ELR (cell line): ENCODE measurements at regions not wholly inside any gene's neighbourhood (a gene's known extent, or its start where the extent isn't known, plus 50 kb on each side); places are given as distances from the start of the nearest gene placed in this dataset.
A peak's percentile ranks its signal among the peaks of the same experiment; 100 is the strongest.
"Not testable (repeated sequence)": the region's sequence is repeated elsewhere in the genome, so short reads cannot be mapped to it uniquely, and the experiment has no call there.

Experiments used
- DNase-seq: peaks from one replicate; pipeline ENCODE4 v3.0.0-alpha.2; 2015; ENCODE audit warnings: low read depth

- peak; percentile 39 for DNase-seq
Observed at GRCh38 chr4:126592088-126592487, 1040.7 kb upstream of the INTU start.

- no peak for DNase-seq
Observed at GRCh38 chr4:126593626-126594025, 1039.1 kb upstream of the INTU start.

GRCh38 chr4:126595643-126596042, 1037.1 kb upstream of the INTU start:
- no peak for DNase-seq

- DNase-seq, result peak; percentile 30
Observed at GRCh38 chr4:126599746-126600145, 1033.0 kb upstream of the INTU start.

GRCh38 chr4:126603210-126603609, 1029.5 kb upstream of the INTU start:
- DNase-seq, result no peak

- DNase-seq, result no peak
Observed at GRCh38 chr4:126603825-126604224, 1028.9 kb upstream of the INTU start.

- DNase-seq, result peak; percentile 61
Observed at GRCh38 chr4:126604268-126604867, 1028.4 kb upstream of the INTU start.

- DNase-seq, result no peak
Observed at GRCh38 chr4:126610933-126611332, 1021.8 kb upstream of the INTU start.

- DNase-seq, result peak; percentile 72
Observed at GRCh38 chr4:126611900-126612299, 1020.9 kb upstream of the INTU start.

GRCh38 chr4:126614356-126614855, 1018.4 kb upstream of the INTU start:
- no peak for DNase-seq

- DNase-seq, result no peak
Observed at GRCh38 chr4:126616795-126617194, 1016.0 kb upstream of the INTU start.

GRCh38 chr4:126627255-126627654, 1005.5 kb upstream of the INTU start:
- DNase-seq, result peak; percentile 48

GRCh38 chr4:126628933-126629332, 1003.8 kb upstream of the INTU start:
- no peak for DNase-seq

GRCh38 chr4:126630230-126630629, 1002.5 kb upstream of the INTU start:
- DNase-seq, result no peak

- no peak for DNase-seq
Observed at GRCh38 chr4:126633306-126633705, 999.5 kb upstream of the INTU start.

GRCh38 chr4:126637706-126638105, 995.1 kb upstream of the INTU start:
- DNase-seq, result no peak

GRCh38 chr4:126647320-126647719, 985.4 kb upstream of the INTU start:
- DNase-seq, result no peak

- DNase-seq, result no peak
Observed at GRCh38 chr4:126647756-126648397, 984.9 kb upstream of the INTU start.

- DNase-seq, result no peak
Observed at GRCh38 chr4:126658411-126658810, 974.3 kb upstream of the INTU start.

GRCh38 chr4:126661194-126661593, 971.6 kb upstream of the INTU start:
- DNase-seq, result no peak

GRCh38 chr4:126664839-126665238, 967.9 kb upstream of the INTU start:
- no peak for DNase-seq

GRCh38 chr4:126670038-126670437, 962.7 kb upstream of the INTU start:
- not testable (repeated sequence) for DNase-seq

- DNase-seq, result no peak
Observed at GRCh38 chr4:126678618-126679017, 954.1 kb upstream of the INTU start.

GRCh38 chr4:126679303-126679702, 953.5 kb upstream of the INTU start:
- DNase-seq, result no peak
